MCF 10A (cell line): ENCODE measurements at regions not wholly inside any gene's neighbourhood (a gene's known extent, or its start where the extent isn't known, plus 50 kb on each side); places are given as distances from the start of the nearest gene placed in this dataset.

Source experiments
- BruUV-seq: library from RNA; stranded (reverse); fragments of 400-500 nt; replicated peaks from 2 replicates; lab custom pipeline; 2021; lab: Mats Ljungman, UMichigan
- CTCF ChIA-PET: fragments of 300-600 bp; sonication (Branson Sonifier 250); formaldehyde crosslinking; extraction: SDS; loops from one replicate; lab custom pipeline; 2021; ENCODE audit warnings: antibody characterized with exemption, inconsistent platforms; lab: Yijun Ruan, JAX
- POLR2A ChIA-PET: fragments of 300-600, 350-650 bp; sonication (Branson Sonifier 250); formaldehyde crosslinking; extraction: SDS; loops from one replicate; lab custom pipeline; 2020; ENCODE audit warnings: antibody characterized with exemption, inconsistent platforms; lab: Yijun Ruan, JAX
- DNase-seq: peaks from one replicate; pipeline ENCODE4 v3.0.0-alpha.2; 2018; ENCODE audit not compliant: unreplicated experiment
- H3K27ac Mint-ChIP-seq: one replicate; pipeline ENCODE4 v1.8.0; 2022; ENCODE audit warnings: mild to moderate bottlenecking, low read depth, mixed read lengths; ENCODE audit not compliant: unreplicated experiment
- H3K27me3 Mint-ChIP-seq: one replicate; pipeline ENCODE4 v1.8.0; 2022; ENCODE audit warnings: mixed read lengths; ENCODE audit not compliant: insufficient read depth, unreplicated experiment
- H3K36me3 Mint-ChIP-seq: one replicate; pipeline ENCODE4 v1.8.0; 2022; ENCODE audit warnings: mild to moderate bottlenecking, moderate library complexity, mixed read lengths; ENCODE audit not compliant: insufficient read depth, unreplicated experiment
- H3K4me1 Mint-ChIP-seq: one replicate; pipeline ENCODE4 v1.8.0; 2022; ENCODE audit warnings: mixed read lengths; ENCODE audit not compliant: insufficient read depth, unreplicated experiment
- H3K4me3 Mint-ChIP-seq: one replicate; pipeline ENCODE4 v1.8.0; 2022; ENCODE audit warnings: mild to moderate bottlenecking, moderate library complexity, mixed read lengths; ENCODE audit not compliant: unreplicated experiment
- H3K9me3 Mint-ChIP-seq: one replicate; pipeline ENCODE4 v1.8.0; 2022; ENCODE audit warnings: mixed read lengths; ENCODE audit not compliant: unreplicated experiment
- intact Hi-C: fragments of 100-400 bp; cut with micrococcal nuclease; formaldehyde crosslinking; loops from 2 replicates; pipeline ENCODE4 v1.14.1; 2022
- TF ChIP-seq, protein P1 (sequence below): fragments of 200-600 bp; IDR thresholded peaks from one replicate; pipeline ENCODE4 v1.8.0; 2022; ENCODE audit warnings: antibody characterized with exemption, mild to moderate bottlenecking; ENCODE audit not compliant: unreplicated experiment

DNA sequence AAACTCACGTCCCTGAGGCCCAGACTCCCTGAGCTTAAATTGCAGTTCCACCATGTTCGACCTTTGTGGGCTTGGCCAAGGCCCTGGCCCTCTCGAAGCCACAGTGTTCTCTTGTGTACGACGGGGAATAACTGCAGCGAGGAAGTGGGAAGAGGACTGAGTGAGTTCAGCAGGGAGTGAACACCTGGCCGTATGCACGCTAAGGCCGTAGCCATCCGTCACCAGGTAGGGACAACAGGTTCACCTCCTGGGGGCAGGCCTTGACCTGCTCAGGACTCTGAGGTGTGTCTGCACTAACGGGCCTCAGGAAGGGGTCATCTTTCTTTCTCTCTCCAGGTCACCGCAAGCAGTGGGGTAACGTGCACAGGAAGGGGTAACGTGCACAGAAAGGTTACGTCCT, 67.2 kb upstream of the CTBP2 start:
- ChIA-PET POLR2A (no interaction called here), CTCF (no interaction called here)
- Mint-ChIP-seq H3K27me3 (no peaks in the 10 kb centered on the region), H3K36me3 (no peaks in the 10 kb centered on the region), H3K4me3 (no peak overlapping the region), H3K9me3 (no peaks in the 10 kb centered on the region), H3K27ac (no peak overlapping the region), H3K4me1 (peaks cover 14% of the 10 kb centered on the region)
- intact Hi-C loops = no loop called here
- TF ChIP-seq, protein P1, sequence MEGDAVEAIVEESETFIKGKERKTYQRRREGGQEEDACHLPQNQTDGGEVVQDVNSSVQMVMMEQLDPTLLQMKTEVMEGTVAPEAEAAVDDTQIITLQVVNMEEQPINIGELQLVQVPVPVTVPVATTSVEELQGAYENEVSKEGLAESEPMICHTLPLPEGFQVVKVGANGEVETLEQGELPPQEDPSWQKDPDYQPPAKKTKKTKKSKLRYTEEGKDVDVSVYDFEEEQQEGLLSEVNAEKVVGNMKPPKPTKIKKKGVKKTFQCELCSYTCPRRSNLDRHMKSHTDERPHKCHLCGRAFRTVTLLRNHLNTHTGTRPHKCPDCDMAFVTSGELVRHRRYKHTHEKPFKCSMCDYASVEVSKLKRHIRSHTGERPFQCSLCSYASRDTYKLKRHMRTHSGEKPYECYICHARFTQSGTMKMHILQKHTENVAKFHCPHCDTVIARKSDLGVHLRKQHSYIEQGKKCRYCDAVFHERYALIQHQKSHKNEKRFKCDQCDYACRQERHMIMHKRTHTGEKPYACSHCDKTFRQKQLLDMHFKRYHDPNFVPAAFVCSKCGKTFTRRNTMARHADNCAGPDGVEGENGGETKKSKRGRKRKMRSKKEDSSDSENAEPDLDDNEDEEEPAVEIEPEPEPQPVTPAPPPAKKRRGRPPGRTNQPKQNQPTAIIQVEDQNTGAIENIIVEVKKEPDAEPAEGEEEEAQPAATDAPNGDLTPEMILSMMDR = no peak
- no peak for DNase-seq
- no TSS peak for BruUV-seq

DNA sequence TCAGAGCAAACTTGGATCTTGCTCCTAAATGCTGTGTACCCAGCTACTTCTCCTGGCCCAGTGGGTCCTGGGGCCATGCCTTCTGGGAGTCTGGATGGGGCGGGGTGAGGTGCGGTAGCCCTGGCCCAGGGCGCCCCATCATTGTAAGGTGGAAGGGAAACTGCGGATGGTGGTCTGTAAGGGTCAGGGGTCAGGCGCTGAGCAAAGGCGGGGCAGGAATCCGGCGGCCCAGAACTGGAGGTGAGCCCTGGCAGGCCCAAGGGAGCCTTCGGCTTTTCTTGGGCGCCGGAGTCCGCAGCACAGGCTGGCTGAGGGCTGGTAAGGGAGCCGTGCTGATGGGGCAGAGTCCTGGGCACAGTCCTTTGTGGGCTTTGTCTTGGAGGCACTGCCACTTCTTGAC, 66.5 kb upstream of the CTBP2 start:
- Mint-ChIP-seq H3K36me3 (no peaks in the 10 kb centered on the region), H3K4me3 (no peak overlapping the region), H3K9me3 (no peaks in the 10 kb centered on the region), H3K27me3 (no peaks in the 10 kb centered on the region), H3K27ac (no peak overlapping the region), H3K4me1 (peaks cover 9% of the 10 kb centered on the region)
- DNase-seq = no peak
- TF ChIP-seq, protein P1 = no peak
- BruUV-seq = no TSS peak
- CTCF ChIA-PET = interaction anchor here (0.8 kb wide), 1 partner anchor 37 kb away, joined by 3 read pairs; no protein-coding TSS in a partner anchor
- POLR2A ChIA-PET = no interaction called here
- intact Hi-C loops = no loop called here

DNA sequence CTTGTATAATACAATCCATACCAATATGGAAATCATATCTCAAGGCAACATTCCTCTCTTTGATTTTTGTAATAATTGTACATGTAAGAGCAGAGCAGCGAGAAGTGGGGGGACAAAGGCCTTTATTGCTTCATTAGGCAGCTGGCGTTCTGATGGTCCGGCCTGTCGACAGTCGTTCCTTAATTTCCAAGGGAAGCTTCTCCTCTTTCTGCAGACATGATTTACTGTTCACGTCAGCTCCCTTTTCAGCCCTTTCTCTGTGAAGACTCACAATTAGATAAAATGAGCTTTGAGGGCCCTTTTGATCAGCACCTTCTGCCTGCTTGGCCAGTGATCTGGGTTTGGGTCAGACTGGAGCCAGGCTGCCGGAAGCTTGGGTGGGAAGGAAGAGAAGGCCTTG, 65.6 kb upstream of the CTBP2 start:
- intact Hi-C loops = no loop called here
- Mint-ChIP-seq H3K4me3 (no peak overlapping the region), H3K9me3 (no peaks in the 10 kb centered on the region), H3K36me3 (no peaks in the 10 kb centered on the region), H3K27ac (no peak overlapping the region), H3K27me3 (no peaks in the 10 kb centered on the region), H3K4me1 (peaks cover under 1% of the 10 kb centered on the region)
- no peak for DNase-seq
- TF ChIP-seq, protein P1 = no peak
- ChIA-PET CTCF (interaction anchor here (0.8 kb wide), 1 partner anchor 38 kb away, joined by 3 read pairs; no protein-coding TSS in a partner anchor), POLR2A (no interaction called here)
- BruUV-seq = no TSS peak

- H3K27me3 Mint-ChIP-seq = no peaks in the 10 kb centered on the region
- H3K4me1 Mint-ChIP-seq = no peaks in the 10 kb centered on the region
- BruUV-seq = no TSS peak
- CTCF ChIA-PET = no interaction called here
- DNase-seq = no peak
- no peak overlapping the region for H3K27ac Mint-ChIP-seq
- TF ChIP-seq, protein P1 = no peak
- no peaks in the 10 kb centered on the region for H3K9me3 Mint-ChIP-seq
- H3K4me3 Mint-ChIP-seq = no peak overlapping the region
- intact Hi-C loops = no loop called here
- POLR2A ChIA-PET = no interaction called here
- no peaks in the 10 kb centered on the region for H3K36me3 Mint-ChIP-seq
Measured at GRCh38 chr10:125225051-125225450, 64.7 kb upstream of the CTBP2 start.
